Neural cell (in vitro differentiated cells): ENCODE measurements at regions not wholly inside any gene's neighbourhood (a gene's known extent, or its start where the extent isn't known, plus 50 kb on each side); places are given as distances from the start of the nearest gene placed in this dataset.

ENCODE experiments used
- H2AFZ ChIP-seq: fragments of 200-600, 300-800 bp; sonication (generic), shearing (Covaris generic); 2 replicates; pipeline ENCODE4 v1.6.0; 2014; ENCODE audit warnings: low read depth, mild to moderate bottlenecking, antibody characterized with exemption, low read length, moderate library complexity
- H3F3A ChIP-seq: fragments of 200-600 bp; shearing (Covaris generic); 2 replicates; pipeline ENCODE4 v1.6.1; 2016; ENCODE audit warnings: mild to moderate bottlenecking, moderate library complexity, mixed read lengths, antibody characterized with exemption, low read length; ENCODE audit not compliant: insufficient read depth, poor library complexity, severe bottlenecking
- H3K27ac ChIP-seq: fragments of 200-600, 300-800 bp; sonication (generic), shearing (Covaris generic); 2 replicates; pipeline ENCODE4 v1.5.1; 2014; ENCODE audit warnings: mild to moderate bottlenecking, low read length, moderate library complexity
- H3K27me3 ChIP-seq: fragments of 300-800, 200-600 bp; sonication (generic), shearing (Covaris generic); 2 replicates; pipeline ENCODE4 v1.6.0; 2014; ENCODE audit warnings: mild to moderate bottlenecking, low read depth, low read length, moderate library complexity; ENCODE audit not compliant: insufficient read depth
- H3K36me3 ChIP-seq: fragments of 300-800, 200-600 bp; sonication (generic), shearing (Covaris generic); 2 replicates; pipeline ENCODE4 v1.5.1; 2014; ENCODE audit warnings: mild to moderate bottlenecking, antibody characterized with exemption, low read length, moderate library complexity; ENCODE audit not compliant: insufficient read depth
- H3K4me2 ChIP-seq: fragments of 300-800, 200-600 bp; sonication (generic), shearing (Covaris generic); 2 replicates; pipeline ENCODE4 v1.6.0; 2014; ENCODE audit warnings: mild to moderate bottlenecking, low read length
- H3K4me3 ChIP-seq: fragments of 300-800, 200-600 bp; sonication (generic), shearing (Covaris generic); 2 replicates; pipeline ENCODE4 v1.5.1; 2014; ENCODE audit warnings: mild to moderate bottlenecking, low read length, moderate library complexity
- H3K79me2 ChIP-seq: fragments of 200-600 bp; shearing (Covaris generic); replicated peaks from 2 replicates; pipeline ENCODE4 v1.6.0; 2014; ENCODE audit warnings: mild to moderate bottlenecking, low read length, moderate library complexity; ENCODE audit not compliant: insufficient read depth
- H3K9ac ChIP-seq: fragments of 300-800, 200-600 bp; sonication (generic), shearing (Covaris generic); 2 replicates; pipeline ENCODE4 v1.6.1; 2016; ENCODE audit warnings: mild to moderate bottlenecking, low read length, mixed read lengths
- H3K9me2 ChIP-seq: fragments of 200-600 bp; shearing (Covaris generic); 2 replicates; pipeline ENCODE4 v1.6.1; 2016; ENCODE audit warnings: mild to moderate bottlenecking, low read length, mixed read lengths; ENCODE audit not compliant: insufficient read depth
- H3K9me3 ChIP-seq: fragments of 200-600, 300-800 bp; sonication (generic), shearing (Covaris generic); 2 replicates; pipeline ENCODE4 v1.6.1; 2016; ENCODE audit warnings: mild to moderate bottlenecking, mixed run types, low read length, moderate library complexity, mixed read lengths
- H4K20me1 ChIP-seq: fragments of 200-600 bp; shearing (Covaris generic); 2 replicates; pipeline ENCODE4 v1.6.1; 2016; ENCODE audit warnings: mild to moderate bottlenecking, mixed run types; ENCODE audit not compliant: insufficient read depth
- EP300 ChIP-seq: fragments of 450-650 bp; conservative IDR thresholded peaks from 2 replicates; pipeline ENCODE4 v1.6.1; 2014; ENCODE audit warnings: antibody characterized with exemption, mild to moderate bottlenecking, moderate library complexity; ENCODE audit not compliant: poor library complexity, severe bottlenecking
- EZH2 ChIP-seq: fragments of 200-600, 300-800 bp; shearing (Covaris generic), sonication (generic); IDR thresholded peaks from 2 replicates; pipeline ENCODE4 v1.6.1; 2014; ENCODE audit warnings: antibody characterized with exemption, low read length, borderline replicate concordance, mild to moderate bottlenecking; ENCODE audit not compliant: insufficient read depth, poor library complexity, severe bottlenecking
- MXI1 ChIP-seq: fragments of 450-650 bp; conservative IDR thresholded peaks from 2 replicates; pipeline ENCODE4 v1.6.1; 2014; ENCODE audit warnings: antibody characterized with exemption, mild to moderate bottlenecking; ENCODE audit not compliant: poor library complexity, severe bottlenecking
- POLR2AphosphoS5 ChIP-seq: IDR thresholded peaks from 2 replicates; pipeline ENCODE4 v1.6.1; 2012
- RAD21 ChIP-seq: fragments of 450-650 bp; conservative IDR thresholded peaks from 2 replicates; pipeline ENCODE4 v1.6.1; 2014; ENCODE audit warnings: antibody characterized with exemption, mild to moderate bottlenecking, moderate library complexity
- SMC3 ChIP-seq: fragments of 450-650 bp; conservative IDR thresholded peaks from 2 replicates; pipeline ENCODE4 v1.6.1; 2014; ENCODE audit warnings: antibody characterized with exemption, mild to moderate bottlenecking, moderate library complexity; ENCODE audit not compliant: poor library complexity
- TAF1 ChIP-seq: IDR thresholded peaks from 2 replicates; pipeline ENCODE4 v1.6.1; 2012; ENCODE audit warnings: low read depth
- TF ChIP-seq, protein P1 (sequence below): IDR thresholded peaks from 2 replicates; pipeline ENCODE4 v1.6.1; 2012; ENCODE audit warnings: borderline replicate concordance
- TF ChIP-seq, protein P2 (sequence below): fragments of 450-650 bp; IDR thresholded peaks from 2 replicates; pipeline ENCODE4 v1.5.1; 2014; ENCODE audit warnings: antibody characterized with exemption, mild to moderate bottlenecking, moderate library complexity; ENCODE audit not compliant: poor library complexity, severe bottlenecking

GRCh38 chr5:124252747-124253146, 493.7 kb downstream of the ZNF608 start:
- H3K79me2 ChIP-seq = no peaks in the 10 kb centered on the region
- H3K36me3 ChIP-seq = no peaks in the 10 kb centered on the region
- TF ChIP-seq EZH2 = no peak
- no peaks in the 10 kb centered on the region for H3K9me3 ChIP-seq
- no peak overlapping the region for H3K9ac ChIP-seq
- no peak overlapping the region for H3K4me3 ChIP-seq
- H3K27ac ChIP-seq = no peak overlapping the region
- H3K4me2 ChIP-seq = no peak overlapping the region
- H3K9me2 ChIP-seq = no peaks in the 10 kb centered on the region
- no peaks in the 10 kb centered on the region for H4K20me1 ChIP-seq
- no peak overlapping the region for H2AFZ ChIP-seq
- H3F3A ChIP-seq = no peaks in the 10 kb centered on the region
- no peaks in the 10 kb centered on the region for H3K27me3 ChIP-seq

- no peaks in the 10 kb centered on the region for H3K27me3 ChIP-seq
- H3K9me2 ChIP-seq = no peaks in the 10 kb centered on the region
- no peaks in the 10 kb centered on the region for H3K79me2 ChIP-seq
- no peaks in the 10 kb centered on the region for H3F3A ChIP-seq
- no peak overlapping the region for H3K9ac ChIP-seq
- H3K36me3 ChIP-seq = no peaks in the 10 kb centered on the region
- no peaks in the 10 kb centered on the region for H4K20me1 ChIP-seq
- no peak overlapping the region for H3K4me2 ChIP-seq
- no peak for TF ChIP-seq MXI1
- TF ChIP-seq EP300 = no peak
- TF ChIP-seq TAF1 = no peak
- no peak for TF ChIP-seq POLR2AphosphoS5
- TF ChIP-seq, protein P1, sequence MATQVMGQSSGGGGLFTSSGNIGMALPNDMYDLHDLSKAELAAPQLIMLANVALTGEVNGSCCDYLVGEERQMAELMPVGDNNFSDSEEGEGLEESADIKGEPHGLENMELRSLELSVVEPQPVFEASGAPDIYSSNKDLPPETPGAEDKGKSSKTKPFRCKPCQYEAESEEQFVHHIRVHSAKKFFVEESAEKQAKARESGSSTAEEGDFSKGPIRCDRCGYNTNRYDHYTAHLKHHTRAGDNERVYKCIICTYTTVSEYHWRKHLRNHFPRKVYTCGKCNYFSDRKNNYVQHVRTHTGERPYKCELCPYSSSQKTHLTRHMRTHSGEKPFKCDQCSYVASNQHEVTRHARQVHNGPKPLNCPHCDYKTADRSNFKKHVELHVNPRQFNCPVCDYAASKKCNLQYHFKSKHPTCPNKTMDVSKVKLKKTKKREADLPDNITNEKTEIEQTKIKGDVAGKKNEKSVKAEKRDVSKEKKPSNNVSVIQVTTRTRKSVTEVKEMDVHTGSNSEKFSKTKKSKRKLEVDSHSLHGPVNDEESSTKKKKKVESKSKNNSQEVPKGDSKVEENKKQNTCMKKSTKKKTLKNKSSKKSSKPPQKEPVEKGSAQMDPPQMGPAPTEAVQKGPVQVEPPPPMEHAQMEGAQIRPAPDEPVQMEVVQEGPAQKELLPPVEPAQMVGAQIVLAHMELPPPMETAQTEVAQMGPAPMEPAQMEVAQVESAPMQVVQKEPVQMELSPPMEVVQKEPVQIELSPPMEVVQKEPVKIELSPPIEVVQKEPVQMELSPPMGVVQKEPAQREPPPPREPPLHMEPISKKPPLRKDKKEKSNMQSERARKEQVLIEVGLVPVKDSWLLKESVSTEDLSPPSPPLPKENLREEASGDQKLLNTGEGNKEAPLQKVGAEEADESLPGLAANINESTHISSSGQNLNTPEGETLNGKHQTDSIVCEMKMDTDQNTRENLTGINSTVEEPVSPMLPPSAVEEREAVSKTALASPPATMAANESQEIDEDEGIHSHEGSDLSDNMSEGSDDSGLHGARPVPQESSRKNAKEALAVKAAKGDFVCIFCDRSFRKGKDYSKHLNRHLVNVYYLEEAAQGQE = no peak
- no peak for TF ChIP-seq SMC3
- TF ChIP-seq RAD21 = no peak
- TF ChIP-seq, protein P2, sequence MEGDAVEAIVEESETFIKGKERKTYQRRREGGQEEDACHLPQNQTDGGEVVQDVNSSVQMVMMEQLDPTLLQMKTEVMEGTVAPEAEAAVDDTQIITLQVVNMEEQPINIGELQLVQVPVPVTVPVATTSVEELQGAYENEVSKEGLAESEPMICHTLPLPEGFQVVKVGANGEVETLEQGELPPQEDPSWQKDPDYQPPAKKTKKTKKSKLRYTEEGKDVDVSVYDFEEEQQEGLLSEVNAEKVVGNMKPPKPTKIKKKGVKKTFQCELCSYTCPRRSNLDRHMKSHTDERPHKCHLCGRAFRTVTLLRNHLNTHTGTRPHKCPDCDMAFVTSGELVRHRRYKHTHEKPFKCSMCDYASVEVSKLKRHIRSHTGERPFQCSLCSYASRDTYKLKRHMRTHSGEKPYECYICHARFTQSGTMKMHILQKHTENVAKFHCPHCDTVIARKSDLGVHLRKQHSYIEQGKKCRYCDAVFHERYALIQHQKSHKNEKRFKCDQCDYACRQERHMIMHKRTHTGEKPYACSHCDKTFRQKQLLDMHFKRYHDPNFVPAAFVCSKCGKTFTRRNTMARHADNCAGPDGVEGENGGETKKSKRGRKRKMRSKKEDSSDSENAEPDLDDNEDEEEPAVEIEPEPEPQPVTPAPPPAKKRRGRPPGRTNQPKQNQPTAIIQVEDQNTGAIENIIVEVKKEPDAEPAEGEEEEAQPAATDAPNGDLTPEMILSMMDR = no peak
- no peak for TF ChIP-seq EZH2
- H3K9me3 ChIP-seq = no peaks in the 10 kb centered on the region
- H3K27ac ChIP-seq = no peak overlapping the region
- H2AFZ ChIP-seq = no peak overlapping the region
- H3K4me3 ChIP-seq = no peak overlapping the region
Observed at GRCh38 chr5:124252191-124252638, 494.2 kb downstream of the ZNF608 start.

DNA sequence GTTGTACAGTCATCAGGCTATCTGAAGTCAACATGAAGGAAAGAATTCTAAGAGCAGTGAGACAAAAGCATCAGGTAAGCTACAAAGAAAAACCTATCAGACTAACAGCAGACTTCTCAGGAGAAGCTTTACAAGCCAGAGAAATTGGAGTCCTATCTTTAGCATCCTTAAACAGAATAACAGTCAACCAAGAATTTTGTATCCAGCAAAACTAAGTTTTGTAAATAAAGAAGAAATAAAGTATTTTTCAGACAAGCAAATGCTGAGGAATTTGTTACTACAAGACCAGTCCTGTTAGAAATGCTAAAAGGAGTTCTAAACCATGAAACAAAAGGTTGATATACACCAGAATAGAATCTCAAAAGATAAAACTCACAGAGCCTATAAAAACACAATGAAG, 501.2 kb downstream of the ZNF608 start:
- Histone ChIP-seq H3K9me2 (no peaks in the 10 kb centered on the region), H3K9me3 (peaks cover 3% of the 10 kb centered on the region), H3K36me3 (no peaks in the 10 kb centered on the region), H3K79me2 (no peaks in the 10 kb centered on the region), H3K4me2 (no peak overlapping the region), H3K27me3 (no peaks in the 10 kb centered on the region), H3K9ac (no peak overlapping the region), H2AFZ (no peak overlapping the region), H3F3A (no peaks in the 10 kb centered on the region), H3K4me3 (no peak overlapping the region), H3K27ac (no peak overlapping the region), H4K20me1 (no peaks in the 10 kb centered on the region)
- no peak for TF ChIP-seq POLR2AphosphoS5
- no peak for TF ChIP-seq RAD21
- no peak for TF ChIP-seq EZH2
- no peak for TF ChIP-seq SMC3
